ENCODE measurements at regions not wholly inside any gene's neighbourhood (a gene's known extent, or its start where the extent isn't known, plus 50 kb on each side); places are given as distances from the start of the nearest gene placed in this dataset.

- peak; percentile 42 for DNase-seq
Observed at GRCh38 chr1:30345491-30346130, 377.8 kb downstream of the MATN1 start.

GRCh38 chr1:30343562-30343961, 379.8 kb downstream of the MATN1 start:
- no peak for DNase-seq

GRCh38 chr1:30342535-30343141, 380.7 kb downstream of the MATN1 start:
- DNase-seq: no peak

DNA sequence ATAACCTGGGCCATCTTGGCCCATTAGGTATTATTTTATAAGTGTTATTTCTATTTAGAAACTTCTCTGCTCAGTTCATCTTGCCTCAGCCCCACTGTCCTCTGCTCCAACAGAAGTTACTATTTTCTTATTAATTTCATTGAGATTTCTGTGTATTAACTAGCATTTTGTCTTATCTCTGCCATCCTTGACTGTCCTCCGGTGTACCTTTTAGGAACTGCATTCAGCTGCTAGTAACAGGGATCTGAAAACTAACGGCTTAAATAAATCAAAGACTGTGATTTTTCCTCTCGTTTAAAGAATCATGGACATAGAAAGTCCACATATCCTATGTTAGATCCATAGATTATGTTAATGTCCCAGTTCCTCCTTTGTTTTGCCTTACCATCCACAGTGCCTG, 382.5 kb downstream of the MATN1 start:
- DNase-seq: no peak

DNA sequence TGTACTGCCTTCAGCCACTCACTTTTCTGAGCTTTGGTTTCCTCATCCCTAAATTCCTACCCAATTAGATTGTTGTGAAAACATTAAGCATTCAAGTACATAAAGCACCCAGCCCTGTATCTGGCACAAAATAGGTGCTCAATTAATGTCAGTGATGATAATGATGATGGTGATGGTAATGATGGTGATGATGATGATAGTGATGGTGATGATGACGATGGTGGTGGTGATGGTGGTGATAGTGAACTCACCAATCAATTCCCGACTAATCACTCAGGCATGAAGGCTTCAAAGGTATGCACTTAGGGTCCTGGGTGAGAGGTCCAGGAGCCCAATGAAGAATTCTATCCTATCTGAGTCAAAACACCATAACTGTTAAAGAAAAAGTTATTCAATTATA, 383.5 kb downstream of the MATN1 start:
- DNase-seq: no peak

GRCh38 chr1:30338765-30339164, 384.6 kb downstream of the MATN1 start:
- no peak for DNase-seq

DNA sequence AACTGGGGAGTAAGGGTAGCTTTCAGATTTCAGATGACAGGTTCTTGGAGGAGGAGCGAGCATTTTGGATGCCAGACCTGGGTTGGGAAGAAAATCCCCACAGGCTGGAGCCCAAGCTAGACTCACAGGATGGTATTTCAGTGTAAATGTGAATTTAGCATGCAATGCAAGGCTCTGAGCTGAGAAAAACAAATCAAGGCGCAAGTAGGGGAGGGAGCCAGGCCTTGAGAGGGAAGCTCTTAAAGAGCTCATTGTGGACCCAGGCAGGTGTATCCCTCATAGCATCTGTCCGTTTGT, 386.1 kb downstream of the MATN1 start:
- peak; percentile 19 for DNase-seq

GRCh38 chr1:30336550-30337323, 386.6 kb downstream of the MATN1 start:
- DNase-seq: peak; percentile 8

DNA sequence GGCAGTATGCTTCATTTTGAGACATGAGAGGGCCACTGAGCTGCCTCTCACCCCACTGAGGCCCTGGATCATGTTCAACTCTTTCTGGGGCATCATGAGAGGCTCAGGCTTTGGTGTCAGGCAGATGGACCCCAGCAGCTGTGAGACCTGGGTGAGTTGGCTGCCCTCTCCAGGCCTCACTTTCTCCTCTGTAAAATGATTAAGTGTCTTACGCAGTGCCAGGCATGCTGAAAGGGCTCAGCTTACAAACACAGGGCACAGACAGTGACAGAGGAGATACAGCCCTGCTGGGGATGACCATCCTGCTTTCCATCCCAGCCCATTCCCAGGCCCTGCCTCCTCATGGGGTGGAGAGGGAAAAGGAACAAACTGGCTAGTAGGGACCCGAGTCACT, 387.4 kb downstream of the MATN1 start:
- no peak for DNase-seq

GRCh38 chr1:30335389-30335996, 387.9 kb downstream of the MATN1 start:
- no peak for DNase-seq

DNA sequence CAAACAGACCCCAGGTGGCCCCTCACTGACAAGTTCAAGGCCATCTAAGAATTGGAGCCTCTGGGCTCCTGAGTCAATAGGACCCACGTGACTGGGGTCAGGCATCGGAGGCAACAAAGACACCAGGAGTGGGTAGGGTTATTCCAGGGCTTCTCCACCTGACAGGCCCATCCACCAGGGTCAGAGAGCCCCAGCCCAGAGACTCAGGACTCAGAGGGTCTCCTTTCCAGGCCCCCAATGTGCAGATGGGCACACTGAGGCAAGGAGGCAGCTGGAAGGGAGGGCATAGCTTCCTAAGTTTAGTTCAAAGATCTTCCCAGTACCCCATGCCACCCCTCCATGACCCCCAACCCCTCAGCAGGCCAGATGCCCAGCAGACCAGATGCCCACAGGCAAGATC, 388.6 kb downstream of the MATN1 start:
- DNase-seq: no peak

GRCh38 chr1:30332116-30333094, 391.0 kb downstream of the MATN1 start:
- no peak for DNase-seq

- DNase-seq: no peak
Observed at GRCh38 chr1:30331415-30332065, 391.8 kb downstream of the MATN1 start.

DNA sequence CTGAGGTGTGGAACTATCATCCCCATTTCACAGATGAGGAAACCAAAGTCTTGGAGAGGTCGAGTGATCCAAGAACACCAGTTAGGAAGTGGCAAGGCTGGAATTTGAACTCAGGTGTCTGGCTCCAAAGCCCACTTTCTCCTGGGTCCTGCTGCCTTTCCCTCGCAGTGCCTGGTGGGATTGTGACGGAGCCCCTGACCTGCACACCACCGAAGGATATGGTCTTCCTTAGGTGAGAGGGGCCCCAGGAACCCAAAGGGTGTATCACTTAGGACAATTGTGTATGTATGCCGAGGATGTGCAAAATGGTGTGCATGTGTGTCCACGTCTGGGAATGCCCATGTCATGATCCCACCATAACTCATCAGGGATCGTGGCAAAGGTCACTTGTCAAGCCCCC, 392.7 kb downstream of the MATN1 start:
- DNase-seq: no peak

GRCh38 chr1:30329802-30330557, 393.4 kb downstream of the MATN1 start:
- no peak for DNase-seq

GRCh38 chr1:30329263-30329753, 394.1 kb downstream of the MATN1 start:
- no peak for DNase-seq

DNA sequence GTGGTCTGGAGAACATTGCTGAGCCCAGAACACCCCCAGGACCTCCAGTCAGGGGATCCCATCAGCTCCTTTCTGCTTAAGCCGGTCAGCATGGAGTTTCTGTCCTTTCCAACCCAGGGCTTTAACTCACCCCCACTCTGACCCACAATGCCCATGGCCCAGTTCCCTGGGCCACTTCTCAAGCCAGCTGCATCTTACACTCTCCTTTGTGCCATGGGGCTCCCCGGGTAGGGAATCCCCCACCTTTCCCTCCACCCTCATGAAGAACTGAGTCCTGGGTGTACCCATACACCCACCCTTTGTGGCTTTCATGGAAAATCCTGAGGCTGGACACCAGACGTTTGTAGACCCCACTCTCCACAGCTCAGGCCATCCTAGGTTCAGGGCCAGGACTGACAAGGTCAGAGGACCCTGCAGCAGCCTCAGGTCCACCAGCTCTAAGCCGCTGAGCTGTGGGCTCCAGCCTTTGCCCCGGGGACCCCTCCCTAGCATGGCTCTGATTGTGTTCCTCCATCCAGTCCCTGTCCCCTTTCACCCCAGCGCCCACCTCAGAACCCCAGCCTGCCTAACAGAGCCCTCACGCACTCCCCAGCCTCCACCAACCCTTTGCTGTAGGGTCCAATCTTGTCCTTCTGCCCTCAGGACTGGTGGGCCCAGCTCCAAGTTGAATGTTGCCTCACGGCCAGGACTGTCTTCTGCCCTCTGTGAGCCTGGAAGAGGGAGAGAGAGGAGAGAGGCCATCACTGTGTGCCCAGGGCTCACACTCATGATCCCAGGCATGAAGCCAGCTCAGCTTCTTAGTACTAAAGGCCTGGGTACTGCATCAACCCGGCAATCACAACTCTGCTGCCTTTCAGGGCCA, 394.8 kb downstream of the MATN1 start:
- no peak for DNase-seq

GRCh38 chr1:30328100-30328370, 395.4 kb downstream of the MATN1 start:
- no peak for DNase-seq

GRCh38 chr1:30327370-30328099, 395.9 kb downstream of the MATN1 start:
- no peak for DNase-seq

DNA sequence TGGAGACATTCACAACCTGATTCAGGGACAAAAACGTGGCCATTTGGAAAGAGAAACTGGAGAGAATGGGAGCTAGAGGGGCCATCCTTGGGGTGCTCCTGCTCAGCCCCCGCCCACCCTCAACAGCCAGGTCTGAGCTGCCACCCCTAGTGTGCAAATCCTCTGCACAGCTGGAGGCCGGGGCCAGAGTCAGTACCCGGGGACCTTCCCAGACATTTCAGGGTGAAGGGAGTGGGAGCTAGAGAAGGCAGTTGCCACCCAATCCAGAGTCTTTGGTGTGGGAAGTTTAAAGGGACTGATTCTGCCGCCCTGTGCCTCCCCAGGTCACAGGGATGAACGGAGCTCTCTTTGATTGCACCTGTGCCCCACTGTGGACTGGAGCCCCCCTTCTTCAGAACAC, 397.4 kb downstream of the MATN1 start:
- DNase-seq: no peak
